ENCODE measurements at regions not wholly inside any gene's neighbourhood (a gene's known extent, or its start where the extent isn't known, plus 50 kb on each side); places are given as distances from the start of the nearest gene placed in this dataset.
A peak's percentile ranks its signal among the peaks of the same experiment; 100 is the strongest.

DNA sequence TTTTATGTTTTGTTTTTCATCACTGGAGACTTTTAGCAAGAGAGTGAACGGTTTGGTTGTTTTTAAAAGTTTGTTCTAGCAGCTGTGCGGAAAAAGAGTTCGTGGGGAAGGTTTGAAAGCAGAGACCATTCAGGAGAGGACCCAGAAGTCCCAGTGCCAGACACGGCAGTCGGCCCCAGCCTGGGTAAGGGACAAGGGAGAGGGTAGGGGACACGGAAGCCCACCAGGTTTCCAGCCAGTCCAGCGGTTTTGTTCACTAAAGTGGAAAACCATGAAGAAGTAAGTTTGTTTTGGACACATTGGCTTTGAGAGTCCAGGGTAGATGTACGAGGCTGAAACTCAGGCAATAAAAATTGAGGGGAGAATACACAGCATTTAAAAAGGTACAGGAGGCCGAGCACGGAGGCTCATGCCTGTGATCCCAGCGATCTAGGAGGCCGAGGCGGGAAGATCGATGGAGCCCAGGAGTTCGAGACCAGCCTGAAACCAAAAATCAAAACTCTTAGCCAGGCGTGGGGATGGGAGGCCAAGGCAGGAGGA, 56.8 kb upstream of the RPH3AL start:
- Histone ChIP-seq H3F3A (replicated peaks; ENCODE audit: insufficient read depth) (peaks cover 4% of the 10 kb centered on the region), H3K27me3 (ENCODE audit: insufficient read depth) (no peaks in the 10 kb centered on the region), H3K27ac (ENCODE audit: low read depth in 2 of 2, low read length in 1 of 2) (peak overlapping the region; percentile 6 to 49; a peak in 3 of 4 replicates), H3K4me2 (peak overlapping the region; percentile 45), H3K9me3 (no peaks in the 10 kb centered on the region), H3K4me3 (ENCODE audit: low read depth in 2 of 2, low read length in 1 of 2) (peak overlapping the region; percentile 23 to 54), H3K9me2 (no peaks in the 10 kb centered on the region), H3K79me2 (ENCODE audit: insufficient read depth) (no peaks in the 10 kb centered on the region), H4K20me1 (ENCODE audit: insufficient read depth) (no peaks in the 10 kb centered on the region), H3K4me1 (ENCODE audit: control insufficient read depth in 1 of 2, insufficient read depth in 2 of 2, low read depth in 1 of 2, low read length in 1 of 2) (peaks cover 0 to 11% of the 10 kb centered on the region in 2 experiments; a peak in 1 of 4 replicates), H3K36me3 (replicated peaks in 1 of 2; ENCODE audit: control insufficient read depth in 1 of 2, insufficient read depth in 2 of 2, low read length in 1 of 2) (peaks cover 0 to 1% of the 10 kb centered on the region in 2 experiments), H3K9ac (peak overlapping the region; percentile 20; the same call in 1 of the 2 replicates), H2AFZ (ENCODE audit: low read depth) (peak overlapping the region; percentile 98)
- ChIA-PET POLR2A (no interaction called here), CTCF (no interaction called here)
- no peak for TF ChIP-seq GABPA (IDR thresholded peaks at IDR 0.05; ENCODE audit: low read depth)
- no peak for TF ChIP-seq NFIC (IDR thresholded peaks at IDR 0.05; ENCODE audit: borderline replicate concordance)
- no peak for TF ChIP-seq FOXM1 (IDR thresholded peaks at IDR 0.05; ENCODE audit: low read depth)
- TF ChIP-seq TEAD4 (IDR thresholded peaks at IDR 0.05; ENCODE audit: borderline replicate concordance, insufficient read depth): no peak
- TF ChIP-seq, protein P1, sequence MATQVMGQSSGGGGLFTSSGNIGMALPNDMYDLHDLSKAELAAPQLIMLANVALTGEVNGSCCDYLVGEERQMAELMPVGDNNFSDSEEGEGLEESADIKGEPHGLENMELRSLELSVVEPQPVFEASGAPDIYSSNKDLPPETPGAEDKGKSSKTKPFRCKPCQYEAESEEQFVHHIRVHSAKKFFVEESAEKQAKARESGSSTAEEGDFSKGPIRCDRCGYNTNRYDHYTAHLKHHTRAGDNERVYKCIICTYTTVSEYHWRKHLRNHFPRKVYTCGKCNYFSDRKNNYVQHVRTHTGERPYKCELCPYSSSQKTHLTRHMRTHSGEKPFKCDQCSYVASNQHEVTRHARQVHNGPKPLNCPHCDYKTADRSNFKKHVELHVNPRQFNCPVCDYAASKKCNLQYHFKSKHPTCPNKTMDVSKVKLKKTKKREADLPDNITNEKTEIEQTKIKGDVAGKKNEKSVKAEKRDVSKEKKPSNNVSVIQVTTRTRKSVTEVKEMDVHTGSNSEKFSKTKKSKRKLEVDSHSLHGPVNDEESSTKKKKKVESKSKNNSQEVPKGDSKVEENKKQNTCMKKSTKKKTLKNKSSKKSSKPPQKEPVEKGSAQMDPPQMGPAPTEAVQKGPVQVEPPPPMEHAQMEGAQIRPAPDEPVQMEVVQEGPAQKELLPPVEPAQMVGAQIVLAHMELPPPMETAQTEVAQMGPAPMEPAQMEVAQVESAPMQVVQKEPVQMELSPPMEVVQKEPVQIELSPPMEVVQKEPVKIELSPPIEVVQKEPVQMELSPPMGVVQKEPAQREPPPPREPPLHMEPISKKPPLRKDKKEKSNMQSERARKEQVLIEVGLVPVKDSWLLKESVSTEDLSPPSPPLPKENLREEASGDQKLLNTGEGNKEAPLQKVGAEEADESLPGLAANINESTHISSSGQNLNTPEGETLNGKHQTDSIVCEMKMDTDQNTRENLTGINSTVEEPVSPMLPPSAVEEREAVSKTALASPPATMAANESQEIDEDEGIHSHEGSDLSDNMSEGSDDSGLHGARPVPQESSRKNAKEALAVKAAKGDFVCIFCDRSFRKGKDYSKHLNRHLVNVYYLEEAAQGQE (IDR thresholded peaks at IDR 0.05; ENCODE audit: low read depth, low read length): no peak
- TF ChIP-seq USF1 (IDR thresholded peaks at IDR 0.05; ENCODE audit: borderline replicate concordance, low read depth): no peak
- no peak for TF ChIP-seq RXRA (IDR thresholded peaks at IDR 0.05; ENCODE audit: borderline replicate concordance, low read depth)
- WGBS (ENCODE audit: low lambda C conversion rate): 51% methylated on average over 16 of the region's 16 CpGs
- no peak for DNase-seq

GRCh38 chr17:404703-405102, 52.1 kb upstream of the RPH3AL start:
- Histone ChIP-seq H3K9me2 (no peaks in the 10 kb centered on the region), H2AFZ (ENCODE audit: low read depth) (no peak overlapping the region), H3K27ac (ENCODE audit: low read depth in 2 of 2, low read length in 1 of 2) (no peak overlapping the region), H3K27me3 (ENCODE audit: insufficient read depth) (no peaks in the 10 kb centered on the region), H3K4me2 (no peak overlapping the region), H3K9me3 (no peaks in the 10 kb centered on the region), H3F3A (replicated peaks; ENCODE audit: insufficient read depth) (no peaks in the 10 kb centered on the region), H3K4me3 (ENCODE audit: low read depth in 2 of 2, low read length in 1 of 2) (no peak overlapping the region), H3K4me1 (ENCODE audit: control insufficient read depth in 1 of 2, insufficient read depth in 2 of 2, low read depth in 1 of 2, low read length in 1 of 2) (peaks cover 0 to 4% of the 10 kb centered on the region in 2 experiments; a peak in 1 of 4 replicates), H4K20me1 (ENCODE audit: insufficient read depth) (no peaks in the 10 kb centered on the region), H3K79me2 (ENCODE audit: insufficient read depth) (no peaks in the 10 kb centered on the region), H3K36me3 (replicated peaks in 1 of 2; ENCODE audit: control insufficient read depth in 1 of 2, insufficient read depth in 2 of 2, low read length in 1 of 2) (no peaks in the 10 kb centered on the region), H3K9ac (no peak overlapping the region)
- POLR2A ChIA-PET: no interaction called here
- 63% methylated on average over 7 of the region's 7 CpGs for WGBS (ENCODE audit: low lambda C conversion rate)
- DNase-seq: no peak
- CTCF ChIA-PET: interaction anchor here (0.7 kb wide), 1 partner anchor 295 kb away, joined by 3 read pairs; no protein-coding TSS in a partner anchor
- TF ChIP-seq ZBTB33 (IDR thresholded peaks at IDR 0.05; ENCODE audit: borderline replicate concordance, low read depth) (no peak), GABPA (IDR thresholded peaks at IDR 0.05; ENCODE audit: low read depth) (no peak), YY1 (IDR thresholded peaks at IDR 0.05; ENCODE audit: low read depth) (no peak), TEAD4 (IDR thresholded peaks at IDR 0.05; ENCODE audit: borderline replicate concordance, insufficient read depth) (no peak), JUND (IDR thresholded peaks at IDR 0.05) (no peak), POLR2AphosphoS5 (IDR thresholded peaks at IDR 0.05; ENCODE audit: low read depth, low read length) (no peak), MAX (IDR thresholded peaks at IDR 0.05; ENCODE audit: low read depth) (no peak), CTCF (IDR thresholded peaks at IDR 0.05) (no peak), MXI1 (IDR thresholded peaks at IDR 0.05; ENCODE audit: low read depth, low read length) (no peak), CHD2 (IDR thresholded peaks at IDR 0.05; ENCODE audit: low read length, partially characterized antibody) (no peak), RAD21 (IDR thresholded peaks at IDR 0.05; ENCODE audit: low read length) (no peak), IRF3 (IDR thresholded peaks at IDR 0.05; ENCODE audit: low read depth, low read length) (no peak)

Data from SK-N-SH (cell line).